ENCODE measurements at regions not wholly inside any gene's neighbourhood (a gene's known extent, or its start where the extent isn't known, plus 50 kb on each side); places are given as distances from the start of the nearest gene placed in this dataset.

DNA sequence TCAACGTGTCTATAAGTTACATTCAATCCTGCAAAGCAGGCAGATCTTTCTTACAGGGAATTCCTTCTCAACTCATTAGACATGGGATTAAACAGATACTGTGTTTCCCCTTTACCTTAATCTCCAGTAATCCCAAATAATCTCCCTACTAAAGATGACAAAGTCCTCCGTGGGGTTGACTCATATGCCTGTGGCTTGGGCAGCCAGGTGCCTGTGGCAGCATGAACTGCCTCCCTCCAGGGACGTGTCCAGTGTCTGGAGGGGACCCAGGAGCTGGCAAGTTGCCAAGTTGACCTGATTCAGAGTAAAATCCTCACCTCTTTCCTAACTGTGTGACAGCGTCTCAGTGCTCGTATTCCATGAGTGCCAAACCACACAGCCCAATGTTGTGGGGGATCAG is 94.6 kb upstream of the PTCH1 start:
- peak; percentile 91 for ATAC-seq

- no peak for ATAC-seq
These were observed 93.4 kb upstream of the PTCH1 start for GRCh38 chr9:95610006-95610785.

DNA sequence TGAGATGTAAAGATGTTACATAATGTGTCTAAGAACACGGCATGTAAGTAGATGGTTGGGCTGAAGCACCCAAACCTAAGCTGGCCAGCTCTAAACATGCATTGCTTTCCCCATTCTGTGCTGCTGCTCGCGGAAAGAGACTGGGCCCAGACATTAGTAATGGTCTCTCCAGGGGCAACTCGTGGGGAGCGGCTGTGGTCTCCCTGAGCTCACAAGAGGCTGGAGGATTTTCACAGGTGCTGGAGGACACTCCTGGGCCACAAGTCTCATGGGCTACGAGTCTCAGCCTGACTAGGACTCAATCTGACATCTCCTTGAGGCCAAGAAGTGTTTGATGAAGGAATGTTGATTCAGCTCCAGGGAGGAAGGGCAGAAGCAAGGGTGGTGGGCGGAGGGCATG is 92.7 kb upstream of the PTCH1 start:
- ATAC-seq, result no peak

- ATAC-seq, result no peak
These were observed 91.6 kb upstream of the PTCH1 start for GRCh38 chr9:95608341-95608740.

- ATAC-seq, result no peak
These were observed 90.7 kb upstream of the PTCH1 start for GRCh38 chr9:95607507-95607906.

DNA sequence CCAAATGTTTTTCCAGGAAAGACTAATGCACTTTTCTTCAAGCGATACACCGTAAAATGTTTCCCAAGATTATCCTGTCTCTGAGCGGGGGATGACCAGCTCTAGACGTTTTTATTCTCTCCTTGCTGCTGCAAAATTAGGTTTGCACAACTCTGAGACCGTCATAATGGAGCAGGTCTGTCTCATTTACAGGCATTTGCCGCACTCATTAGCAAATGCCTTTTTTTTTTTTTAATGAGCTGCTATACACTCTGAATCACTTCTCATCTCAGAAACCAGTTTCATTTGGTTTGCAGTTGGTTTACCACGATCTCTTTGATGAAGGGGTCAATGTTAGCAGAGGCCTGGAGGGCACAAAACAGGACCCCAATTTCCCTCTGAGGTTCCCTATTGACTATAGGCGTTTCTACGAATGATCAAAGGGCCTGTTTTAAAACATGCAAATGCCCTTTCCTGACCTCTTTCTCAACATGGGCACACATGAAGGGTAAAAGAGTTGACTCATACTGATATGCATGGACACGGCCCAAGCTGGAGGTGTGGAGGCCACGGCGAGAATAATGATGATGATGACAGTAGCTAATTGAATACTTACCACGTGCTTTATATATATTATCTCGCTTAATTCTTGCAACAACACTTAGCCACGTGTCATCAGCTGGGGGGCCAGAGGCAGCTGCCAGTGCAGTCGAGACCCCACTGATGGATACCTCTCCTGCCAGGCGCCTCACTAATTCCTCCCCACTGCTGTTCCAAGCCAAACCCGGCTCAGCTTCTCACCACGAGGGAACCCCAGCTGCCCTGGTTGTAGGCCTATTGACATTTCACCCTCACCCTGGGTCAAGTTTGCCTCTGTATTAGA is 89.9 kb upstream of the PTCH1 start:
- ATAC-seq, result peak; percentile 25

DNA sequence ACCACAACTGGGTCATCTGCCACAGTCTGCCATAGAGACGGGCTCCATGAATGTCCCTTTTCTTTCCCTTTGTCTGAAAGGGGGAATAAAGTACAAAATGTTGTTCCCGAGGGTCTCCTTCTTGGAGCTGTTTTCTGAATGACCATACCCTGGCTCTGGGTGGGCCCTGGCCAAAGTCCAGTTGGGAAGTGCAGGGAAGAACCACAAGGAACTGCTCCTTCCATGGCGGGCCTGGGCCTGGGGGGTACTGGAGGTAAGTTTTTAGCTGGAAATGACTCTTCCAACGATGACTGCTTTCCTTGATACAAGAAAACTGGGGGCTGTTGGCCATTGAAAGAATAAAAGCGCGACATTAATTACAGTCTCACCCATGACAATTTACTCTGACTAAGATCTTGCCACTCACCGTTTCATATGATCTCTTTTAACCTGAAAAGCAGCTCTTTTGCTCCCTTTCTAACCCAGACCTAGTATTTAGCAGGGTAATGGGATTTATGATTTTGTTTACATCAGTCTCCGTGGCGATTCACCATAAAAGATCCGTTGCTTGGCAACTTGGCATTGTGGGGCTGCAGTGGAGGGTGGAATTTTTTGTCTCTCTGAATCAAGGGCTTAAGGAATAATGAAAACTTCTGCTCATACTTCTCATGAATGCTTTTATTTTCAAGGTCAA is 89.2 kb upstream of the PTCH1 start:
- ATAC-seq, result no peak

- ATAC-seq, result peak; percentile 75
These were observed 88.3 kb upstream of the PTCH1 start for GRCh38 chr9:95605101-95605500.

- ATAC-seq, result no peak
These were observed 81.5 kb upstream of the PTCH1 start for GRCh38 chr9:95598236-95598635.

DNA sequence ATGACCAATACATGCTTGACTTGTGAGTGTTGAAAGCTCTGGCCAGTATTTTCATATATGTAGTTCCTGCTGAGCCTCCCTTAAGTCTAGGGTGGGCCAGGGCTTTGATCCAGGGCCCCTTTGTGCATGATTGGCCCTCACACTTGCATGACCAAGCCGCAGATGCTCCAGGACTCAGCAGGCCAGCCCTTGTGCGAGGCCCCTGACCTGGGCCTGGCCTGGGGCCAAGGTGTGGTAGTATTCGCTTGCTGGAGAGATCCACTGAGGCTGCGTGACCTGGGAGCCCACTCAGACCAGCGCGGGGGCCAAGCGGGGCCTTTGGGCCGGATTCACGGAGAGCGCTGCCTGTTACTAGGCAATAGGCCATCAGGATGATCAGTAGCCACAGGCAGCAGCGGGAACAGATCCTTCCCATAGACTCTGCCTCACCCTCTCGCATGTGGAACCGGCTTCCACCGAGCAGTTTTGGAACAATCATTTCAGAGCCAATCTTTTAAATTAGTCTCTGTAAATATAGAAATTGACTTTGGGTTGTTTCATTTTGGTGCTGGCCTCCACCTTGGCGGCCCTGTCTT is 79.0 kb upstream of the PTCH1 start:
- ATAC-seq, result no peak

DNA sequence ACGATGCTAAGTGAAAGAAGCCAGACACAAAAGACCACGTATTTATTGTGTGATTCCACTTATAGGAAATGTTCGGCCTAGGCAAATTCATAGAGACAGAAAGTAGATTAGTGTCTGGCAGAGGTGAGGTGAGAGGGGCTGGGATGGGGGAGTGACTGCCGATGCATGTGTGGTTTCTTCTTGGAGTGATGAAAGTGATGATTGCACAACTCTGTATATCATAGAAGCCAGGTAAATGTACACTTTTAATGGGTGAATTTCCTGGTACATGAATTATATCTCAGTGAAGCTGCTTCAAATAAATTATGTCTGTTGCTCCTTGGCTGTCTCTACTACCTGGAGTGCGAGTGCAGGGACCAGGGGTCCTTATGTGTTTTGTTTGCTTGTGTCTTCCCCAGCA is 76.2 kb upstream of the PTCH1 start:
- no peak for ATAC-seq

DNA sequence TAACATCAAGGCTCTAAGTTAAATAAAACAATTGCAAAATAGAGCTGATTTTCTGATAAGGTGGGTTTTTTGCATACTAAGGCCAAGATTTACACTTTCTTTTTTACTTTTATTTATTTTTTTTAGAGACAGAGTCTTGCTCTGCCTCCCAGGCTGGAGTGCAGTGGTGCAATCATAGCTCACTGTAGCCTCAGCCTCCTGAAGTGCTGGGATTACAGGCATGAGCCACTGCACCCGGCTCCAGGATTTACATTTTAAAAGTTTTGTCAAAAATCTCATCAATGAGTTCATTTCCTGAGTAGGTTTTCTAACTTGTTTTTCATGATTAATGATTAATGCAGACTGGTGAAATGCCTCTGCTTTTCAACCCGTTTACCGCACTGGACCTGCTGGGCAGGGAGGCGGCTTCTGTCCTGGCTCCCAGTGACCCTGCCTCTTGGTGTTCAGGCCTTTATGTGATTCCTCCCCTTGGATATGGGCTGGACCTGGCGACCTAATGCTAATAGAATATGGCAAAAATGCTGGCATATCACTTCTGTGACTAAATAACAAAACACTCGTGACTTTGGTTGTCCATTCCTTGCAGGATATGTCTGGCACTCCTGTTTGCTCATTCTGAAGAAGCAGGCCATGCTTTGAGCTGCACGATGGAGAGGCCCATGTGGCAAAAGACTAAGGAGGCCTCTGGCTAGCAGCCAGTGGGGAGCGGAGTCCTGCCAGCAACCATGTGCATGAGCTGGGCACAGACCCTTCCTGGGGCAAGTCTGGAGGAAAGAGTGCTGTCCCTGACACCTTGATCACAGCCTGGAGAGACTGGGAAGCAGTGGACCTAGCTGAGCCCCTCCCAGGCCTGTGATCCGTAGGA is 72.2 kb upstream of the PTCH1 start:
- ATAC-seq, result no peak

DNA sequence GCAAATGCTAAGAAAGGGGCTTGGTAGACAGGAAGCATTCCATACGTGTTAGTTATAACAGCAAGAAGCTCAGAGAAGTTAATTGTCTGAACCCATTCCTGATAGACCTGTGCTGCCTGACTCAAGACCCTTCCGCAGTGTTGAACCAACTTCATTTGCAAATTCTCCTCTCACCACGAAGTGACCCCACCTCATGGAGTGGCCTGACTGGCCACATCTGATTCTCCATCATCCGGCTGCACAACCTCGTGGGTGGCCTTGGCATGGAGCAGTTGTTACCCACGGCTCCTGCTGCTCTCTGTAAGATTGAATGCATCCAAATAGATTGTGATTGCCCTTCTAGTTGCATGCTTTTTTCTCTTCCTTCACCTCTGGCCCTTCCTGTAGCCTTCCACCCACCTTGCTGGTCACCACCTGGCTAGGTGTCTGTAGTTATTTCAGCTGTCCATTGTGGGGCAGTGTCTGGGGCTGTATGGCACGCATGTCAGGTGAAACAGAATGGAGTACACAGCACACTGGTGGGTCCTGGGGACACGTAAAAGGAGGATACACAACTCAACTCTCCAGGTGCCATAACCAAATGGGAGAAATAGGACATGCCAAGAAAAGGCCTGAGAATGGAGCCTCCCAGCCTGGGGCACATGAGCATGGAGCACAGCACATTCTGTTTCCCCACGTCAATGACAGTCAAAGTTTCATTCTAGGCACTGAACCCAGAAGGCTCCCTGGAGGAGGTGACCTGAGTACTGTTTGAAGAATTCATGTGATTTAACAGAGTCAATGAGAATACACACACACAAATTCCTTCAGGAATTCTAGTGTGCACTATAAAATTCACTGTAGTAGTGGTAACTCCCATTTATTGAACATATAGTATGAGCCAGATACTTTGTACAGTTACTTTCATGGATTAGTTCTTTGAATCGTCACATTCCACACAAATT is 70.5 kb upstream of the PTCH1 start:
- ATAC-seq, result no peak

- no peak for ATAC-seq
These were observed 69.6 kb upstream of the PTCH1 start for GRCh38 chr9:95586326-95586725.

GRCh38 chr9:95585824-95586223 is 69.1 kb upstream of the PTCH1 start:
- no peak for ATAC-seq

DNA sequence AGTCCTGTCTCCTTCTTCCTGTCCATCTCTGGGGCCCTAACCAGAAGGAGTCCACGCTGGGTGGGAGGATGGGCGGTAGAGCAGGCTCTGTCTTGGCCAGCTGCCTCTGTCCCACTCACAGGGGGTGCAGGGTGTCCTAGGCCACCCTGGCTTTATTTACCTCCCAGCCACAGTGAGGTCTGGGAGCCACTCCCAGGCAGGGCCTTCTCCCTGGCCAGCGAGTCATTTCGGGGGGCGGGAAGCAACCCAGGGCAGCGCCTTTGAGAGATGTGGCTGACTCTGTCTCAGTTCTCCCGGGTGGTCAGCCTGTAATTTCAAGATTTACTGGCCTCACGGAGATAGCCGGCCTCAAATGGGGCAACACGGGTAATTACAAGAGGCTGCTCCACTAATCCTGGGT is 67.4 kb upstream of the PTCH1 start:
- ATAC-seq, result no peak

GRCh38 chr9:95581900-95582299 is 65.1 kb upstream of the PTCH1 start:
- no peak for ATAC-seq

DNA sequence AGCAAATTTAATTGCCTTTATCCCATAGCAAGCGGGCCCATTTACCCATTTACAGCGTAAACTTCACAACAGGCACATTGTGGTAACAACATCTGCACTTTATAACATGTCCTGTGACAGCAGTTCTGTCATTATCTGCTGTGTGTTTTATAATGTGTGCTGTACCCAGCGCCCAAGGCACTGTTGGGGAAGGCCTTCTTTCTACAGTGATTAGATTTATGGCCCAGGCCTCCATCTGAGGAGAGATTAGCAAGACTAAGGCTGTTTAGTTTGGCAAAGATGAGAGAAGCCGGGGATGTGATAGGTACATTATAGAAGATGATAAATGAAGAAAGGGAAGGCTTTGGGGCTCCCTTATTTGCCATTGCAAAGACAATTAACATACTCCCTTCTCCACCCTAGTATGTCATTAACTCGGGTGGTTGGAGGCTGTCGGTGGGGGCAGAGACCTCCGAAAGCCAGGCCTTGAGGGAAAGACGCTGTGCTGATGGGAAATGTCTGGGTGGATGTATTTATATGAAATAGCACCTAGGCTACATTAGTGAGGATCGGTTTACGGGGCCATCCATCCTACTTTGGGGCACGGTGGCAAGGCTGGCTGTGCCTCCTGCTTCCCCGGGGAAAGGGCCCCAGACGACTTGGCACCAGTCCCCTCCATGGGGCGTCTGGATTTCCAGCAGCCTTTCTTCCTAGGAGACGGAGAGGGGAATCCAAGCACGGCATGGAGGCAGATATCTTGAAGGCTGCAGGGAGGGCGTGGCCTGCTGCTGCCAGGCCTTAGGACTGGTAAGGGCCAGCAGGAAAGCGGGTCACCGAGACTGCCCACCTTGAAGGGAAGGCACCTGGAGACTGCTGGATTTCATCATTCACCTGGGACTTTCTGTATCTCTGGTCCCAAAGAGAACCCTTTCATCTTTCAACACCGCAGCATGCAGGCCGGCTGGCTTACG is 64.3 kb upstream of the PTCH1 start:
- ATAC-seq, result no peak

DNA sequence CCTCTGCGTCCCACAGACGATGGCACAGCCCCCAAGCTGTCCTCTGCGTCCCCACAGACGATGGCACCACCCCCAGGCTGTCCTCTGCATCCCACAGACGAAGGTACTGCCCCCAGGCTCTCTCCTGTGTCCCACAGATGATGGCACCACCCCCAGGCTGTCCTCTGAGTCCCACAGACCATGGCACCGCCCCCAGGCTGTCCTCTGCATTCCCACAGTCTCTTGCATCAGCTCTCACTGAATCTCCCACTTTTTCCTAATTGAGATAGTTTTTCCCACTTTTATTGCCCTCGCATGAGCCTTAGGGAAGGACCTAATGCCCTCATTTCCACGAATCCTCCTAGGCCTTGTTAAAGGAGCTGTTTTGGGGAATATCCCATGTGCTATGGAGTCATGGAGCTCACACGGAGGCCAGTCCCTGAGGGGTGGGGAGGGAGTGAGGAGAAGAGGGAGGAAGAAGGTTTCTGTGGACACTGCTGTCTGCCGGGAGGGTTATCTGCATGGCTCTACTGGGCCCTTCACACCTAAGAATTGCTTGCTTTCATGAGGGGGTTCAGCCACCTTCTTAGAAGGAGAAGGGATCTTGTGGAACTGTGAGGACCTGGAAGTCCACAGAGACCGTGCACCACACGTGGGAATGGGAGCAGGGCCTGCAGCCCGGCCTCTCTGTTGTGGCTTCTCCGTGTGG is 58.2 kb upstream of the PTCH1 start:
- ATAC-seq, result no peak

Data from esophagus mucosa (tissue), 1 donor.